NB4 (cell line): ENCODE measurements at regions not wholly inside any gene's neighbourhood (a gene's known extent, or its start where the extent isn't known, plus 50 kb on each side); places are given as distances from the start of the nearest gene placed in this dataset.
"Not testable (repeated sequence)": the region's sequence is repeated elsewhere in the genome, so short reads cannot be mapped to it uniquely, and the experiment has no call there.

Source experiments
- CTCF ChIP-seq: IDR thresholded peaks from one replicate; pipeline ENCODE4 v1.5.1; 2012; ENCODE audit warnings: low read depth, low read length
- MAX ChIP-seq: IDR thresholded peaks from 2 replicates; pipeline ENCODE4 v1.6.1; 2011; ENCODE audit warnings: low read depth, low read length
- MYC ChIP-seq: IDR thresholded peaks from 2 replicates; pipeline ENCODE4 v1.6.1; 2011; ENCODE audit warnings: low read depth, low read length
- POLR2A ChIP-seq: IDR thresholded peaks from 2 replicates; pipeline ENCODE4 v1.6.1; 2011; ENCODE audit warnings: mild to moderate bottlenecking; ENCODE audit not compliant: insufficient read length; ENCODE audit errors: extremely low read depth

- not testable (repeated sequence) for TF ChIP-seq POLR2A, MAX, MYC
- peak; percentile 6 for TF ChIP-seq CTCF
Observed at GRCh38 chr7:65562522-65562921, 188.9 kb downstream of the ZNF92 start.
